Gastroesophageal sphincter (tissue), 3 donors: ENCODE measurements at regions not wholly inside any gene's neighbourhood (a gene's known extent, or its start where the extent isn't known, plus 50 kb on each side); places are given as distances from the start of the nearest gene placed in this dataset.

Source experiments
- POLR2A ChIP-seq, 2 donors: fragments of 450-650 bp; IDR thresholded peaks; one replicate each; pipeline ENCODE4 v1.6.1; 2017; ENCODE audit warnings: antibody characterized with exemption in 2 of 2, mild to moderate bottlenecking in 2 of 2, moderate library complexity in 1 of 2
- POLR2AphosphoS5 ChIP-seq: sonication (generic); formaldehyde crosslinking; IDR thresholded peaks from one replicate; pipeline ENCODE4 v1.6.1; 2017; ENCODE audit warnings: antibody characterized with exemption
- TF ChIP-seq, protein P1 (sequence below), 4 experiments: fragments of 200-600 bp in 2 of 4; fragments of 450-650 bp in 2 of 4; sonication (generic) in 1 of 4; IDR thresholded peaks; one replicate each; pipeline ENCODE4 v1.5.1; 2017 to 2019; ENCODE audit warnings: antibody characterized with exemption in 4 of 4, mild to moderate bottlenecking in 2 of 4, moderate library complexity in 2 of 4

DNA sequence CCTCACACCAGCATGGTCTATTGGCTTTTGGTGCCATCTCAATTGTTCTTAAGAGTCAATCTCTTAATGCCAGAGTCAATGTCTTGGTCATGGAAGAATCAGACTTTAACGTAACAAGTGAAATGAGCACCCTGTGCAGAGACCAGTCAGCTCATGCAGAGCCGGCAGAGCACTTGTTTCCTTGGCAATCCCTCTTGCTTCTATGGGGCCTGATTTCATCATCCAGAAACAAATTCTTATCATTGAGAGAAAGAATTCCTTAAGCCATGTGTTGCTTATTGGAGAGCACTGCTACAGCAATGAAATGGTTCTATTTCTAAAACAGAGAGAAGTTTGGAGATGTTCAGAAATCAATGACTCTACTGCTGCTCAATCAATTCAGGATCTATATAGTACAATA, 212.8 kb downstream of the IPMK start:
- TF ChIP-seq, protein P1, sequence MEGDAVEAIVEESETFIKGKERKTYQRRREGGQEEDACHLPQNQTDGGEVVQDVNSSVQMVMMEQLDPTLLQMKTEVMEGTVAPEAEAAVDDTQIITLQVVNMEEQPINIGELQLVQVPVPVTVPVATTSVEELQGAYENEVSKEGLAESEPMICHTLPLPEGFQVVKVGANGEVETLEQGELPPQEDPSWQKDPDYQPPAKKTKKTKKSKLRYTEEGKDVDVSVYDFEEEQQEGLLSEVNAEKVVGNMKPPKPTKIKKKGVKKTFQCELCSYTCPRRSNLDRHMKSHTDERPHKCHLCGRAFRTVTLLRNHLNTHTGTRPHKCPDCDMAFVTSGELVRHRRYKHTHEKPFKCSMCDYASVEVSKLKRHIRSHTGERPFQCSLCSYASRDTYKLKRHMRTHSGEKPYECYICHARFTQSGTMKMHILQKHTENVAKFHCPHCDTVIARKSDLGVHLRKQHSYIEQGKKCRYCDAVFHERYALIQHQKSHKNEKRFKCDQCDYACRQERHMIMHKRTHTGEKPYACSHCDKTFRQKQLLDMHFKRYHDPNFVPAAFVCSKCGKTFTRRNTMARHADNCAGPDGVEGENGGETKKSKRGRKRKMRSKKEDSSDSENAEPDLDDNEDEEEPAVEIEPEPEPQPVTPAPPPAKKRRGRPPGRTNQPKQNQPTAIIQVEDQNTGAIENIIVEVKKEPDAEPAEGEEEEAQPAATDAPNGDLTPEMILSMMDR (IDR thresholded peaks at IDR 0.05) = no peak
- TF ChIP-seq POLR2A (IDR thresholded peaks at IDR 0.05) = no peak
- TF ChIP-seq POLR2AphosphoS5 = no peak
